ENCODE measurements at regions not wholly inside any gene's neighbourhood (a gene's known extent, or its start where the extent isn't known, plus 50 kb on each side); places are given as distances from the start of the nearest gene placed in this dataset.
"Not testable (repeated sequence)": the region's sequence is repeated elsewhere in the genome, so short reads cannot be mapped to it uniquely, and the experiment has no call there.

DNA sequence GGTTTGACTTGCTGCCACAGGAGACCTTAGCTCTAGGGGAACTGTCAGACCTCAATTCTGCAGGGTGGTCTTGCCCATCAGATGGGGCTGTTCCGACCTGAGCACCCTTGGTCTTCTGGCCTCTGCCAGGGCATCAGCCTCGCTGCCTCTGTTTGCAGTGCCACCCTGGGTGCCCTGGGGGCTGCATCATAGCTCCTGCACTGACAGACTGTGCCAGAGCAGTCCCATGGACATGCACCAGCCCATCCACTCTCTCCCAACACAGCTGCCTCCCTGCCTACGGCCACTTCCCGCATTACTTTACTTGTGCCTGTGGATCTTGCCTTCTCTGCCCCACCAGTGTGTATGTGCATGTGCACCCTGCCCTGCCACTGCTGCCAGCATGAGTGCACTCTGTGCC lies 884.7 kb upstream of the ARRDC3 start:
- no peak overlapping the region for H3K4me3 Mint-ChIP-seq (ENCODE audit: unreplicated experiment)
- TF ChIP-seq, protein P1, sequence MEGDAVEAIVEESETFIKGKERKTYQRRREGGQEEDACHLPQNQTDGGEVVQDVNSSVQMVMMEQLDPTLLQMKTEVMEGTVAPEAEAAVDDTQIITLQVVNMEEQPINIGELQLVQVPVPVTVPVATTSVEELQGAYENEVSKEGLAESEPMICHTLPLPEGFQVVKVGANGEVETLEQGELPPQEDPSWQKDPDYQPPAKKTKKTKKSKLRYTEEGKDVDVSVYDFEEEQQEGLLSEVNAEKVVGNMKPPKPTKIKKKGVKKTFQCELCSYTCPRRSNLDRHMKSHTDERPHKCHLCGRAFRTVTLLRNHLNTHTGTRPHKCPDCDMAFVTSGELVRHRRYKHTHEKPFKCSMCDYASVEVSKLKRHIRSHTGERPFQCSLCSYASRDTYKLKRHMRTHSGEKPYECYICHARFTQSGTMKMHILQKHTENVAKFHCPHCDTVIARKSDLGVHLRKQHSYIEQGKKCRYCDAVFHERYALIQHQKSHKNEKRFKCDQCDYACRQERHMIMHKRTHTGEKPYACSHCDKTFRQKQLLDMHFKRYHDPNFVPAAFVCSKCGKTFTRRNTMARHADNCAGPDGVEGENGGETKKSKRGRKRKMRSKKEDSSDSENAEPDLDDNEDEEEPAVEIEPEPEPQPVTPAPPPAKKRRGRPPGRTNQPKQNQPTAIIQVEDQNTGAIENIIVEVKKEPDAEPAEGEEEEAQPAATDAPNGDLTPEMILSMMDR (IDR thresholded peaks at IDR 0.05; ENCODE audit: partially characterized antibody, unreplicated experiment), result no peak
- peaks cover 1% of the 10 kb centered on the region for H3K9me3 Mint-ChIP-seq (ENCODE audit: unreplicated experiment)

DNA sequence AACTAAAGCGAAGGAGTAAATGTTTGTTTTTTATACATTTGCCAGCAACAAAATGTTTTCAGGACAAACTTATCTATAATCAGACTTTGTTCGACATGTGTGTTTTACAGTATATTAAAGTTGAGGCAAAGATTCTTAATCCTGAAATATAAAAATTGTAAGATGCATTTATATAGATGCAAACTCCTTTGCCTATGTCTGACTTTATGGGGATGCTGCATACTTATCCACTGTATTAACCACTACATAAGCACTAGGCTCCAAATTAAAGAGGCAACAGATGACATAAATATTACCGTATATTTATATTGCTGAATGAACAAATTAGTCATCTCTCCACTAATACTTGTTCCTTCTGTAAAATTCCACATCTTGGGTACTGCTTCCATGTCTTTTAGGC lies 882.7 kb upstream of the ARRDC3 start:
- DNase-seq, result no peak
- Mint-ChIP-seq H3K9me3 (ENCODE audit: unreplicated experiment) (peaks cover 1% of the 10 kb centered on the region), H3K36me3 (ENCODE audit: unreplicated experiment) (no peaks in the 10 kb centered on the region), H3K4me3 (ENCODE audit: unreplicated experiment) (no peak overlapping the region), H3K27me3 (ENCODE audit: unreplicated experiment) (no peaks in the 10 kb centered on the region), H3K4me1 (ENCODE audit: low read depth, unreplicated experiment) (peaks cover 2% of the 10 kb centered on the region), H3K27ac (ENCODE audit: unreplicated experiment) (no peak overlapping the region)
- TF ChIP-seq, protein P1 (IDR thresholded peaks at IDR 0.05; ENCODE audit: partially characterized antibody, unreplicated experiment), result no peak

More for the DNA sequence above, 884.7 kb upstream of the ARRDC3 start:
- Mint-ChIP-seq H3K4me1 (ENCODE audit: low read depth, unreplicated experiment) (peaks cover 2% of the 10 kb centered on the region), H3K36me3 (ENCODE audit: unreplicated experiment) (no peaks in the 10 kb centered on the region), H3K27me3 (ENCODE audit: unreplicated experiment) (no peaks in the 10 kb centered on the region), H3K27ac (ENCODE audit: unreplicated experiment) (no peak overlapping the region)
- no peak for DNase-seq

- not testable (repeated sequence) for H3K36me3 Mint-ChIP-seq (ENCODE audit: unreplicated experiment)
Observed at GRCh38 chr5:92255605-92256004, 872.5 kb upstream of the ARRDC3 start.

GRCh38 chr5:92248518-92248917 lies 865.4 kb upstream of the ARRDC3 start:
- Mint-ChIP-seq H3K4me1 (ENCODE audit: low read depth, unreplicated experiment) (peaks cover 18% of the 10 kb centered on the region), H3K9me3 (ENCODE audit: unreplicated experiment) (no peaks in the 10 kb centered on the region), H3K36me3 (ENCODE audit: unreplicated experiment) (peaks cover 11% of the 10 kb centered on the region), H3K4me3 (ENCODE audit: unreplicated experiment) (no peak overlapping the region), H3K27ac (ENCODE audit: unreplicated experiment) (no peak overlapping the region), H3K27me3 (ENCODE audit: unreplicated experiment) (no peaks in the 10 kb centered on the region)
- TF ChIP-seq, protein P1 (IDR thresholded peaks at IDR 0.05; ENCODE audit: partially characterized antibody, unreplicated experiment), result no peak
- DNase-seq, result no peak

More at GRCh38 chr5:92255605-92256004, 872.5 kb upstream of the ARRDC3 start:
- DNase-seq; H3K9me3 Mint-ChIP-seq (ENCODE audit: unreplicated experiment); H3K27me3 Mint-ChIP-seq (ENCODE audit: unreplicated experiment); H3K4me3 Mint-ChIP-seq (ENCODE audit: unreplicated experiment); H3K27ac Mint-ChIP-seq (ENCODE audit: unreplicated experiment): not testable (repeated sequence)
- peaks cover 18% of the 10 kb centered on the region for H3K4me1 Mint-ChIP-seq (ENCODE audit: low read depth, unreplicated experiment)

- Mint-ChIP-seq H3K9me3 (ENCODE audit: unreplicated experiment) (no peaks in the 10 kb centered on the region), H3K27me3 (ENCODE audit: unreplicated experiment) (peaks cover 3% of the 10 kb centered on the region), H3K4me1 (ENCODE audit: low read depth, unreplicated experiment) (no peaks in the 10 kb centered on the region), H3K36me3 (ENCODE audit: unreplicated experiment) (no peaks in the 10 kb centered on the region), H3K27ac (ENCODE audit: unreplicated experiment) (no peak overlapping the region), H3K4me3 (ENCODE audit: unreplicated experiment) (no peak overlapping the region)
- TF ChIP-seq, protein P1 (IDR thresholded peaks at IDR 0.05; ENCODE audit: partially characterized antibody, unreplicated experiment), result no peak
- no peak for DNase-seq
Observed at GRCh38 chr5:92242170-92242569, 859.1 kb upstream of the ARRDC3 start.

DNA sequence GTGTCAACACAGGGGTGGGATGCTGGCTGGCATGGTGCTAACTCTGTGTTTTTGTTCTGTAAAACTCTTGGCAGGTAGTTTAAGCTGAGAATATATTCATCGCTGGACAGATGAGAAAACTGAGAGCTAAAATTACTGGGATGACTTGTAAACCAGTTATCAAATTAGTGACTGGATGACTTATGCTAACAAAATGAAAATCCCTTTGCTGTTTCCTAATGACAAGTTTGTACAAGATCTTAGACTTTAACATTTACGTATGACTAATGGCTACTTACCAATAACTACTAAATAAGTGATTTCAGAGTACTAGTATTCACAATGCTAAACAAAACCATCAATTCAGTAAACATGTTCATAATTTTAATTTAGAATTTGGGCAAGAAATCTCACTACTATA lies 854.8 kb upstream of the ARRDC3 start:
- H3K4me1 Mint-ChIP-seq (ENCODE audit: low read depth, unreplicated experiment), result no peaks in the 10 kb centered on the region
- no peaks in the 10 kb centered on the region for H3K9me3 Mint-ChIP-seq (ENCODE audit: unreplicated experiment)
- DNase-seq, result no peak
- H3K4me3 Mint-ChIP-seq (ENCODE audit: unreplicated experiment), result no peak overlapping the region
- H3K36me3 Mint-ChIP-seq (ENCODE audit: unreplicated experiment), result no peaks in the 10 kb centered on the region
- TF ChIP-seq, protein P1 (IDR thresholded peaks at IDR 0.05; ENCODE audit: partially characterized antibody, unreplicated experiment), result no peak
- no peak overlapping the region for H3K27ac Mint-ChIP-seq (ENCODE audit: unreplicated experiment)
- peaks cover 3% of the 10 kb centered on the region for H3K27me3 Mint-ChIP-seq (ENCODE audit: unreplicated experiment)

All from glutamatergic neuron (in vitro differentiated cells).